ENCODE measurements at regions not wholly inside any gene's neighbourhood (a gene's known extent, or its start where the extent isn't known, plus 50 kb on each side); places are given as distances from the start of the nearest gene placed in this dataset.
"Not testable (repeated sequence)": the region's sequence is repeated elsewhere in the genome, so short reads cannot be mapped to it uniquely, and the experiment has no call there.

- H3K27ac ChIP-seq (ENCODE audit: low read length): not testable (repeated sequence)
These were observed 352.2 kb downstream of the BCL2L11 start for GRCh38 chr2:111472844-111473403.

GRCh38 chr2:111473522-111473921, 352.8 kb downstream of the BCL2L11 start:
- CTCF ChIA-PET; BruUV-seq (replicated peaks); POLR2A ChIA-PET; in situ Hi-C loops (cut with HindIII; ENCODE audit: low pct_unique_long_range_greater_than_20kb, low sequenced_read_pairs); H3K4me3 ChIP-seq (ENCODE audit: low read depth in 2 of 2, low read length in 2 of 2); intact Hi-C loops (cut with micrococcal nuclease; ENCODE audit: unreplicated experiment); H3K9me3 ChIP-seq (ENCODE audit: control insufficient read depth, insufficient read depth, low read depth, low read length); H3K4me1 ChIP-seq (ENCODE audit: control insufficient read depth, insufficient read depth, low read length); DNase-seq (ENCODE audit: low read depth, low spot score); H3K27me3 ChIP-seq (ENCODE audit: control insufficient read depth, insufficient read depth, low read length); H3K27ac ChIP-seq (ENCODE audit: low read length); H3K36me3 ChIP-seq (ENCODE audit: control insufficient read depth, insufficient read depth, low read length): not testable (repeated sequence)
- peak; percentile 27 for TF ChIP-seq CTCF (IDR thresholded peaks at IDR 0.05)
- peak; percentile 69; the same call in 1 of the 2 replicates for ATAC-seq

More at GRCh38 chr2:111472844-111473403, 352.2 kb downstream of the BCL2L11 start:
- ATAC-seq; DNase-seq (ENCODE audit: low read depth, low spot score); H3K9me3 ChIP-seq (ENCODE audit: control insufficient read depth, insufficient read depth, low read depth, low read length); CTCF ChIA-PET; H3K4me3 ChIP-seq (ENCODE audit: low read depth in 2 of 2, low read length in 2 of 2); H3K4me1 ChIP-seq (ENCODE audit: control insufficient read depth, insufficient read depth, low read length); intact Hi-C loops (cut with micrococcal nuclease; ENCODE audit: unreplicated experiment); H3K27me3 ChIP-seq (ENCODE audit: control insufficient read depth, insufficient read depth, low read length); BruUV-seq (replicated peaks); in situ Hi-C loops (cut with HindIII; ENCODE audit: low pct_unique_long_range_greater_than_20kb, low sequenced_read_pairs); POLR2A ChIA-PET; H3K36me3 ChIP-seq (ENCODE audit: control insufficient read depth, insufficient read depth, low read length): not testable (repeated sequence)

DNA sequence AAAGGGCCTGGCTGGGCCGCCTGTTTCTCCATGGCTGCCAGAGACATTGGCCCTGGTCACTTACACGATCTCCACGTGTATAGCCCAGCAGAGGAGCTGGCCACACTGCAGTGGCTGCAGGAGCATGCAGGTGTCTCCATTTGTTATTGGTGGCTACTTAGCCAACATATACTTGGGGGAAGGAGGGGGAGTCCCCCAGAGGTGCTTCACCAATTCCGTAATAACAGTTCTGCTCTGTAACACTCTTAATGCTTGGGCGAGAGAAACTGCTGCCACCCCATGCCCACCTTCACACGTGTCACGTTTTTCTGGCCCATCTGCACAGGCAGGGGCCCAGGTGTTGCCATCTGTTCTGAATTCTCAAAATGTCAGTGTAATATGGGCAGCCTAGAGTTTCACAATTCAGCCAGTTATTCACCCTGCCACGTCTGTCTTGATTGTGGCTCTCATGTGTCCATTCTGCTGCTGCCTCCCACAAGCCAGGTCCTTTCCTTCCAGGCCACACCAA, 353.5 kb downstream of the BCL2L11 start:
- ATAC-seq: peak; percentile 21; the same call in 1 of the 2 replicates

GRCh38 chr2:111478335-111478734, 357.6 kb downstream of the BCL2L11 start:
- H3K4me3 ChIP-seq (ENCODE audit: low read depth in 2 of 2, low read length in 2 of 2); CTCF ChIA-PET; BruUV-seq (replicated peaks); H3K36me3 ChIP-seq (ENCODE audit: control insufficient read depth, insufficient read depth, low read length); intact Hi-C loops (cut with micrococcal nuclease; ENCODE audit: unreplicated experiment); H3K4me1 ChIP-seq (ENCODE audit: control insufficient read depth, insufficient read depth, low read length); DNase-seq (ENCODE audit: low read depth, low spot score); H3K9me3 ChIP-seq (ENCODE audit: control insufficient read depth, insufficient read depth, low read depth, low read length); ATAC-seq; POLR2A ChIA-PET; in situ Hi-C loops (cut with HindIII; ENCODE audit: low pct_unique_long_range_greater_than_20kb, low sequenced_read_pairs); H3K27me3 ChIP-seq (ENCODE audit: control insufficient read depth, insufficient read depth, low read length); H3K27ac ChIP-seq (ENCODE audit: low read length): not testable (repeated sequence)
- 0 out of 2 replicates have a peak, but pooled peaks have one; percentile 18 for TF ChIP-seq CTCF (IDR thresholded peaks at IDR 0.05)

More for the DNA sequence above, 353.5 kb downstream of the BCL2L11 start:
- H3K36me3 ChIP-seq (ENCODE audit: control insufficient read depth, insufficient read depth, low read length); H3K4me1 ChIP-seq (ENCODE audit: control insufficient read depth, insufficient read depth, low read length); H3K4me3 ChIP-seq (ENCODE audit: low read depth in 2 of 2, low read length in 2 of 2); in situ Hi-C loops (cut with HindIII; ENCODE audit: low pct_unique_long_range_greater_than_20kb, low sequenced_read_pairs); H3K27me3 ChIP-seq (ENCODE audit: control insufficient read depth, insufficient read depth, low read length); DNase-seq (ENCODE audit: low read depth, low spot score); POLR2A ChIA-PET; CTCF ChIA-PET; H3K27ac ChIP-seq (ENCODE audit: low read length); intact Hi-C loops (cut with micrococcal nuclease; ENCODE audit: unreplicated experiment); H3K9me3 ChIP-seq (ENCODE audit: control insufficient read depth, insufficient read depth, low read depth, low read length): not testable (repeated sequence)
- BruUV-seq (replicated peaks): TSS peak; percentile 6

GRCh38 chr2:111478871-111479318, 358.2 kb downstream of the BCL2L11 start:
- H3K9me3 ChIP-seq (ENCODE audit: control insufficient read depth, insufficient read depth, low read depth, low read length); H3K27me3 ChIP-seq (ENCODE audit: control insufficient read depth, insufficient read depth, low read length); in situ Hi-C loops (cut with HindIII; ENCODE audit: low pct_unique_long_range_greater_than_20kb, low sequenced_read_pairs); ATAC-seq; BruUV-seq (replicated peaks); H3K36me3 ChIP-seq (ENCODE audit: control insufficient read depth, insufficient read depth, low read length); H3K27ac ChIP-seq (ENCODE audit: low read length); CTCF ChIA-PET; H3K4me1 ChIP-seq (ENCODE audit: control insufficient read depth, insufficient read depth, low read length); H3K4me3 ChIP-seq (ENCODE audit: low read depth in 2 of 2, low read length in 2 of 2); DNase-seq (ENCODE audit: low read depth, low spot score); intact Hi-C loops (cut with micrococcal nuclease; ENCODE audit: unreplicated experiment); POLR2A ChIA-PET: not testable (repeated sequence)

GRCh38 chr2:111480016-111480625, 359.4 kb downstream of the BCL2L11 start:
- intact Hi-C loops (cut with micrococcal nuclease; ENCODE audit: unreplicated experiment); in situ Hi-C loops (cut with HindIII; ENCODE audit: low pct_unique_long_range_greater_than_20kb, low sequenced_read_pairs); H3K27ac ChIP-seq (ENCODE audit: low read length); CTCF ChIA-PET; H3K4me3 ChIP-seq (ENCODE audit: low read depth in 2 of 2, low read length in 2 of 2); DNase-seq (ENCODE audit: low read depth, low spot score); H3K36me3 ChIP-seq (ENCODE audit: control insufficient read depth, insufficient read depth, low read length); H3K4me1 ChIP-seq (ENCODE audit: control insufficient read depth, insufficient read depth, low read length); ATAC-seq; H3K27me3 ChIP-seq (ENCODE audit: control insufficient read depth, insufficient read depth, low read length); POLR2A ChIA-PET; H3K9me3 ChIP-seq (ENCODE audit: control insufficient read depth, insufficient read depth, low read depth, low read length): not testable (repeated sequence)
- TSS peak; percentile 4 for BruUV-seq (replicated peaks)
